ENCODE measurements at regions not wholly inside any gene's neighbourhood (a gene's known extent, or its start where the extent isn't known, plus 50 kb on each side); places are given as distances from the start of the nearest gene placed in this dataset.

GRCh38 chr10:3442451-3442990, 269.9 kb upstream of the PITRM1 start:
- no peak for ATAC-seq
- TF ChIP-seq SNAI2 (CRISPR knock-in tag; IDR thresholded peaks at IDR 0.05): no peak
- TF ChIP-seq TSHZ2 (CRISPR knock-in tag; IDR thresholded peaks at IDR 0.05): no peak
- no peak for TF ChIP-seq BACH2 (CRISPR knock-in tag; IDR thresholded peaks at IDR 0.05; ENCODE audit: borderline replicate concordance)
- TF ChIP-seq ZFP3 (CRISPR knock-in tag; IDR thresholded peaks at IDR 0.05): no peak
- no peak for TF ChIP-seq CREB5 (CRISPR knock-in tag; IDR thresholded peaks at IDR 0.05; ENCODE audit: low read depth)
- TF ChIP-seq TCF4 (CRISPR knock-in tag; IDR thresholded peaks at IDR 0.05; ENCODE audit: borderline replicate concordance): no peak
- TF ChIP-seq CSDC2 (CRISPR knock-in tag; IDR thresholded peaks at IDR 0.05): no peak
- no peak for TF ChIP-seq ISL1 (CRISPR knock-in tag; IDR thresholded peaks at IDR 0.05)
- no peak for TF ChIP-seq POU6F1 (CRISPR knock-in tag; IDR thresholded peaks at IDR 0.05; ENCODE audit: borderline replicate concordance, low read depth)
- no peak for TF ChIP-seq TOX (CRISPR knock-in tag; IDR thresholded peaks at IDR 0.05; ENCODE audit: borderline replicate concordance)
- no peak for TF ChIP-seq ZC3H10 (CRISPR knock-in tag; IDR thresholded peaks at IDR 0.05)
- TF ChIP-seq, protein P1, sequence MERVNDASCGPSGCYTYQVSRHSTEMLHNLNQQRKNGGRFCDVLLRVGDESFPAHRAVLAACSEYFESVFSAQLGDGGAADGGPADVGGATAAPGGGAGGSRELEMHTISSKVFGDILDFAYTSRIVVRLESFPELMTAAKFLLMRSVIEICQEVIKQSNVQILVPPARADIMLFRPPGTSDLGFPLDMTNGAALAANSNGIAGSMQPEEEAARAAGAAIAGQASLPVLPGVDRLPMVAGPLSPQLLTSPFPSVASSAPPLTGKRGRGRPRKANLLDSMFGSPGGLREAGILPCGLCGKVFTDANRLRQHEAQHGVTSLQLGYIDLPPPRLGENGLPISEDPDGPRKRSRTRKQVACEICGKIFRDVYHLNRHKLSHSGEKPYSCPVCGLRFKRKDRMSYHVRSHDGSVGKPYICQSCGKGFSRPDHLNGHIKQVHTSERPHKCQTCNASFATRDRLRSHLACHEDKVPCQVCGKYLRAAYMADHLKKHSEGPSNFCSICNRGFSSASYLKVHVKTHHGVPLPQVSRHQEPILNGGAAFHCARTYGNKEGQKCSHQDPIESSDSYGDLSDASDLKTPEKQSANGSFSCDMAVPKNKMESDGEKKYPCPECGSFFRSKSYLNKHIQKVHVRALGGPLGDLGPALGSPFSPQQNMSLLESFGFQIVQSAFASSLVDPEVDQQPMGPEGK (CRISPR knock-in tag; IDR thresholded peaks at IDR 0.05; ENCODE audit: borderline replicate concordance): no peak
- TF ChIP-seq, protein P2, sequence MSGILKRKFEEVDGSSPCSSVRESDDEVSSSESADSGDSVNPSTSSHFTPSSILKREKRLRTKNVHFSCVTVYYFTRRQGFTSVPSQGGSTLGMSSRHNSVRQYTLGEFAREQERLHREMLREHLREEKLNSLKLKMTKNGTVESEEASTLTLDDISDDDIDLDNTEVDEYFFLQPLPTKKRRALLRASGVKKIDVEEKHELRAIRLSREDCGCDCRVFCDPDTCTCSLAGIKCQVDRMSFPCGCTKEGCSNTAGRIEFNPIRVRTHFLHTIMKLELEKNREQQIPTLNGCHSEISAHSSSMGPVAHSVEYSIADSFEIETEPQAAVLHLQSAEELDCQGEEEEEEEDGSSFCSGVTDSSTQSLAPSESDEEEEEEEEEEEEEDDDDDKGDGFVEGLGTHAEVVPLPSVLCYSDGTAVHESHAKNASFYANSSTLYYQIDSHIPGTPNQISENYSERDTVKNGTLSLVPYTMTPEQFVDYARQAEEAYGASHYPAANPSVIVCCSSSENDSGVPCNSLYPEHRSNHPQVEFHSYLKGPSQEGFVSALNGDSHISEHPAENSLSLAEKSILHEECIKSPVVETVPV (CRISPR knock-in tag; IDR thresholded peaks at IDR 0.05): no peak
- TF ChIP-seq ZNF70 (CRISPR knock-in tag; IDR thresholded peaks at IDR 0.05): no peak
- no peak for TF ChIP-seq OSR1 (CRISPR knock-in tag; IDR thresholded peaks at IDR 0.05)
- TF ChIP-seq ZNF8 (CRISPR knock-in tag; IDR thresholded peaks at IDR 0.05): no peak

GRCh38 chr10:3439183-3439582, 266.6 kb upstream of the PITRM1 start:
- TF ChIP-seq POU6F1 (CRISPR knock-in tag; IDR thresholded peaks at IDR 0.05; ENCODE audit: borderline replicate concordance, low read depth) (no peak), TOX (CRISPR knock-in tag; IDR thresholded peaks at IDR 0.05; ENCODE audit: borderline replicate concordance) (no peak), ZFP3 (CRISPR knock-in tag; IDR thresholded peaks at IDR 0.05) (no peak), OSR1 (CRISPR knock-in tag; IDR thresholded peaks at IDR 0.05) (no peak), ESRRG (CRISPR knock-in tag; IDR thresholded peaks at IDR 0.05) (no peak), TCF4 (CRISPR knock-in tag; IDR thresholded peaks at IDR 0.05; ENCODE audit: borderline replicate concordance) (no peak)
- ATAC-seq: no peak

DNA sequence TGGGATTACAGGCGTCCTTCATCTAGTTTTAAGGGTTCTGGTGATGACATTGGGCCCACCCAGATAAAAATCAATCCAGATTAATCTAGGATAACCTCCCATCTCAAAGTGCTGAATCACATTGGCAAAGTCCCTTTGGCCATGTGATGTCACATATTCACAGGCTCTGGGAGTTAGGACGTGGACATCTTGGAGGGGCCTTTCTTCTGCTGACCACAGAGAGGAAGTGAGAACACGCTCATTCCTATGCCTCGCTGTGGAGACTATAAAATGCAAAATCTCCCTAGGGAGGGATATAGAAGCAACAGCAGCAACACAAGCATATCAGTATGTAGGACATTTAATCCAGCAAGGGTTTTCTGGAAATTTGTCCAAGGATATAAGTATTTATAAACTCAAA, 266.0 kb upstream of the PITRM1 start:
- ATAC-seq: no peak
- no peak for TF ChIP-seq OSR1 (CRISPR knock-in tag; IDR thresholded peaks at IDR 0.05)
- no peak for TF ChIP-seq PPARA (CRISPR knock-in tag; IDR thresholded peaks at IDR 0.05; ENCODE audit: borderline replicate concordance)
- no peak for TF ChIP-seq TCF4 (CRISPR knock-in tag; IDR thresholded peaks at IDR 0.05; ENCODE audit: borderline replicate concordance)
- TF ChIP-seq TOX (CRISPR knock-in tag; IDR thresholded peaks at IDR 0.05; ENCODE audit: borderline replicate concordance): no peak
- TF ChIP-seq, protein P1 (CRISPR knock-in tag; IDR thresholded peaks at IDR 0.05; ENCODE audit: borderline replicate concordance): no peak
- TF ChIP-seq BACH2 (CRISPR knock-in tag; IDR thresholded peaks at IDR 0.05; ENCODE audit: borderline replicate concordance): no peak
- no peak for TF ChIP-seq POU6F1 (CRISPR knock-in tag; IDR thresholded peaks at IDR 0.05; ENCODE audit: borderline replicate concordance, low read depth)
- TF ChIP-seq, protein P2 (CRISPR knock-in tag; IDR thresholded peaks at IDR 0.05): no peak
- TF ChIP-seq CSDC2 (CRISPR knock-in tag; IDR thresholded peaks at IDR 0.05): no peak
